Caco-2 (cell line): ENCODE measurements at regions not wholly inside any gene's neighbourhood (a gene's known extent, or its start where the extent isn't known, plus 50 kb on each side); places are given as distances from the start of the nearest gene placed in this dataset.
A peak's percentile ranks its signal among the peaks of the same experiment; 100 is the strongest.
"Not testable (repeated sequence)": the region's sequence is repeated elsewhere in the genome, so short reads cannot be mapped to it uniquely, and the experiment has no call there.

Source experiments
- BruUV-seq: library from RNA; stranded (reverse); fragments of 400-500 nt; replicated peaks from 2 replicates; lab custom pipeline; 2021; lab: Mats Ljungman, UMichigan
- CTCF ChIA-PET: fragments of 300-600 bp; sonication (Branson Sonifier 250); formaldehyde crosslinking; loops from one replicate; lab custom pipeline; 2022; ENCODE audit warnings: antibody characterized with exemption; lab: Charles Lee
- POLR2A ChIA-PET: fragments of 300-600 bp; sonication (Branson Sonifier 250); formaldehyde crosslinking; loops from one replicate; lab custom pipeline; 2022; ENCODE audit warnings: antibody characterized with exemption; lab: Charles Lee
- DNase-seq, 2 experiments: peaks; one replicate each; pipeline versions ENCODE4 v3.0.0 to v3.0.0-alpha.2; 2020 to 2022
- H3K27me3 ChIP-seq: replicated peaks from 2 replicates; pipeline ENCODE4 v1.6.0; 2011; ENCODE audit warnings: low read length; ENCODE audit not compliant: control insufficient read depth, insufficient read depth
- H3K36me3 ChIP-seq: 2 replicates; pipeline ENCODE4 v1.5.1; 2011; ENCODE audit warnings: low read length; ENCODE audit not compliant: control insufficient read depth, insufficient read depth
- H3K4me1 ChIP-seq: fragments of 250-450 bp; sonication (Bioruptor Pico); 2 replicates; pipeline ENCODE4 v1.5.1; 2020; ENCODE audit warnings: mild to moderate bottlenecking
- H3K4me3 ChIP-seq: 2 replicates; pipeline ENCODE4 v1.5.1; 2011; ENCODE audit warnings: low read depth, mild to moderate bottlenecking, control low read depth, low read length
- H3K9me3 ChIP-seq: fragments of 250-450 bp; sonication (Bioruptor Pico); 2 replicates; pipeline ENCODE4 v1.5.1; 2020; ENCODE audit warnings: mild to moderate bottlenecking, moderate library complexity
- H3K27ac Mint-ChIP-seq: one replicate; pipeline ENCODE4 v1.8.0; 2022; ENCODE audit warnings: mixed read lengths; ENCODE audit not compliant: unreplicated experiment
- H3K27me3 Mint-ChIP-seq: one replicate; pipeline ENCODE4 v1.8.0; 2022; ENCODE audit warnings: mixed read lengths; ENCODE audit not compliant: insufficient read depth, unreplicated experiment
- H3K36me3 Mint-ChIP-seq: one replicate; pipeline ENCODE4 v1.8.0; 2022; ENCODE audit warnings: mild to moderate bottlenecking, mixed read lengths; ENCODE audit not compliant: insufficient read depth, unreplicated experiment
- H3K4me1 Mint-ChIP-seq: one replicate; pipeline ENCODE4 v1.8.0; 2022; ENCODE audit warnings: low read depth, mixed read lengths; ENCODE audit not compliant: unreplicated experiment
- H3K4me3 Mint-ChIP-seq: one replicate; pipeline ENCODE4 v1.8.0; 2022; ENCODE audit warnings: mild to moderate bottlenecking, moderate library complexity, mixed read lengths; ENCODE audit not compliant: unreplicated experiment
- H3K9me3 Mint-ChIP-seq: one replicate; pipeline ENCODE4 v1.8.0; 2022; ENCODE audit warnings: mixed read lengths; ENCODE audit not compliant: unreplicated experiment
- CTCF ChIP-seq, 2 experiments: fragments of 200-600 bp in 1 of 2; IDR thresholded peaks; 1 replicate in 1 of 2; 2 replicates in 1 of 2; pipeline versions ENCODE4 v1.5.1 to v1.8.0; 2011 to 2022; ENCODE audit warnings: antibody characterized with exemption in 1 of 2, control low read depth in 1 of 2, inconsistent platforms in 1 of 2, low read depth in 1 of 2, low read length in 1 of 2, mild to moderate bottlenecking in 1 of 2, moderate library complexity in 1 of 2; ENCODE audit not compliant: insufficient read depth in 1 of 2, severe bottlenecking in 1 of 2, unreplicated experiment in 1 of 2
- intact Hi-C: fragments of 100-400 bp; cut with micrococcal nuclease; formaldehyde crosslinking; loops from one replicate; pipeline ENCODE4 v1.10.0; 2022; ENCODE audit not compliant: unreplicated experiment

- H3K9me3 Mint-ChIP-seq: peaks cover 28% of the 10 kb centered on the region
- Histone ChIP-seq H3K4me1 (peaks cover 4% of the 10 kb centered on the region; the same call in 1 of the 2 replicates), H3K27me3 (no peaks in the 10 kb centered on the region), H3K9me3 (0 out of 2 replicates have a peak, but pooled peaks cover 4% of the 10 kb centered on the region), H3K4me3 (no peak overlapping the region), H3K36me3 (no peaks in the 10 kb centered on the region)
- no peaks in the 10 kb centered on the region for H3K36me3 Mint-ChIP-seq
- CTCF ChIA-PET: no interaction called here
- intact Hi-C loops: no loop called here
- H3K27me3 Mint-ChIP-seq: no peaks in the 10 kb centered on the region
- TF ChIP-seq CTCF (IDR thresholded peaks at IDR 0.05; ENCODE audit: insufficient read depth in 1 of 2, low read depth in 1 of 2, low read length in 1 of 2, severe bottlenecking in 1 of 2, unreplicated experiment in 1 of 2): no peak
- BruUV-seq: no TSS peak
- POLR2A ChIA-PET: no interaction called here
- peak in 1 of 2 experiments; percentile 10 for DNase-seq
- no peak overlapping the region for H3K4me3 Mint-ChIP-seq
- peak overlapping the region; percentile 72 for H3K27ac Mint-ChIP-seq
- H3K4me1 Mint-ChIP-seq: peaks cover 15% of the 10 kb centered on the region
Observed at GRCh38 chr13:100773429-100773828, 98.8 kb upstream of the TMTC4 start.

GRCh38 chr13:100767192-100767591 is 92.6 kb upstream of the TMTC4 start:
- H3K4me3 Mint-ChIP-seq: no peak overlapping the region
- H3K36me3 ChIP-seq: no peaks in the 10 kb centered on the region
- H3K4me3 ChIP-seq: no peak overlapping the region
- peaks cover 16% of the 10 kb centered on the region for H3K4me1 Mint-ChIP-seq
- DNase-seq: no peak
- no peaks in the 10 kb centered on the region for H3K27me3 Mint-ChIP-seq
- no peaks in the 10 kb centered on the region for H3K27me3 ChIP-seq
- H3K9me3 Mint-ChIP-seq: no peaks in the 10 kb centered on the region
- ChIA-PET POLR2A (no interaction called here), CTCF (no interaction called here)
- TF ChIP-seq CTCF (IDR thresholded peaks at IDR 0.05; ENCODE audit: insufficient read depth in 1 of 2, low read depth in 1 of 2, low read length in 1 of 2, severe bottlenecking in 1 of 2, unreplicated experiment in 1 of 2): no peak
- 0 out of 2 replicates have a peak, but pooled peaks cover 3% of the 10 kb centered on the region for H3K4me1 ChIP-seq
- no peak overlapping the region for H3K27ac Mint-ChIP-seq
- no peaks in the 10 kb centered on the region for H3K9me3 ChIP-seq
- H3K36me3 Mint-ChIP-seq: no peaks in the 10 kb centered on the region
- intact Hi-C loops: no loop called here
- BruUV-seq: no TSS peak

GRCh38 chr13:100766570-100766969 is 92.0 kb upstream of the TMTC4 start:
- H3K36me3 Mint-ChIP-seq, BruUV-seq, DNase-seq, H3K36me3 ChIP-seq, intact Hi-C loops, H3K27me3 ChIP-seq, H3K9me3 ChIP-seq, H3K4me3 Mint-ChIP-seq, H3K9me3 Mint-ChIP-seq, H3K4me1 ChIP-seq, H3K27me3 Mint-ChIP-seq, CTCF ChIA-PET, H3K4me3 ChIP-seq, H3K27ac Mint-ChIP-seq: not testable (repeated sequence)
- peaks cover 16% of the 10 kb centered on the region for H3K4me1 Mint-ChIP-seq
- POLR2A ChIA-PET: interaction anchor here (0.6 kb wide), 1 partner anchor 290 kb away, joined by 5 read pairs; no protein-coding TSS in a partner anchor
